Parathyroid adenoma (tissue), 2 donors: ENCODE measurements at regions not wholly inside any gene's neighbourhood (a gene's known extent, or its start where the extent isn't known, plus 50 kb on each side); places are given as distances from the start of the nearest gene placed in this dataset.

ENCODE experiments used
- H2AFZ ChIP-seq: fragments of 300-600 bp; sonication (generic); one replicate; pipeline ENCODE4 v1.7.0; 2017; ENCODE audit warnings: antibody characterized with exemption, mild to moderate bottlenecking
- H3K27ac ChIP-seq: fragments of 300-600 bp; sonication (generic); one replicate; pipeline ENCODE4 v1.7.0; 2017
- H3K27me3 ChIP-seq: fragments of 300-600 bp; sonication (generic); one replicate; pipeline ENCODE4 v1.7.0; 2017; ENCODE audit warnings: low read length; ENCODE audit not compliant: control insufficient read depth, insufficient read depth
- H3K36me3 ChIP-seq: fragments of 300-600 bp; sonication (generic); one replicate; pipeline ENCODE4 v1.7.0; 2017; ENCODE audit warnings: low read length; ENCODE audit not compliant: control insufficient read depth, insufficient read depth
- H3K4me1 ChIP-seq: fragments of 300-600 bp; sonication (generic); one replicate; pipeline ENCODE4 v1.7.0; 2017; ENCODE audit warnings: control low read depth
- H3K4me2 ChIP-seq: fragments of 300-600 bp; sonication (generic); one replicate; pipeline ENCODE4 v1.7.0; 2017; ENCODE audit warnings: low read length
- H3K4me3 ChIP-seq: fragments of 300-600 bp; sonication (generic); one replicate; pipeline ENCODE4 v1.7.0; 2017; ENCODE audit warnings: low read depth, low read length
- H3K79me2 ChIP-seq: fragments of 300-600 bp; sonication (generic); one replicate; pipeline ENCODE4 v1.7.0; 2017; ENCODE audit warnings: control low read depth
- H3K9ac ChIP-seq: fragments of 300-600 bp; sonication (generic); one replicate; pipeline ENCODE4 v1.7.0; 2017; ENCODE audit warnings: mild to moderate bottlenecking
- H3K9me3 ChIP-seq: fragments of 300-600 bp; sonication (generic); one replicate; pipeline ENCODE4 v1.7.0; 2017; ENCODE audit warnings: low read length; ENCODE audit not compliant: control insufficient read depth
- CTCF ChIP-seq: fragments of 300-600 bp; sonication (generic); IDR thresholded peaks from one replicate; pipeline ENCODE4 v1.7.0; 2017; ENCODE audit warnings: antibody characterized with exemption, mild to moderate bottlenecking
- donor health status: primary hyperparathyroidism.

GRCh38 chr20:11234608-11235007 lies 560.8 kb upstream of the JAG1 start:
- no peak overlapping the region for H3K4me3 ChIP-seq
- no peaks in the 10 kb centered on the region for H3K27me3 ChIP-seq
- H3K79me2 ChIP-seq: no peaks in the 10 kb centered on the region
- H2AFZ ChIP-seq: peak overlapping the region; percentile 23
- no peaks in the 10 kb centered on the region for H3K9me3 ChIP-seq
- H3K4me2 ChIP-seq: no peak overlapping the region
- TF ChIP-seq CTCF: no peak
- no peak overlapping the region for H3K9ac ChIP-seq
- H3K4me1 ChIP-seq: peaks cover 7% of the 10 kb centered on the region
- peak overlapping the region; percentile 4 for H3K27ac ChIP-seq
- H3K36me3 ChIP-seq: no peaks in the 10 kb centered on the region

GRCh38 chr20:11235058-11235457 lies 561.3 kb upstream of the JAG1 start:
- no peak overlapping the region for H3K4me2 ChIP-seq
- TF ChIP-seq CTCF: no peak
- no peak overlapping the region for H3K9ac ChIP-seq
- no peaks in the 10 kb centered on the region for H3K36me3 ChIP-seq
- no peaks in the 10 kb centered on the region for H3K79me2 ChIP-seq
- H3K27me3 ChIP-seq: no peaks in the 10 kb centered on the region
- H3K4me1 ChIP-seq: peaks cover 2% of the 10 kb centered on the region
- no peak overlapping the region for H2AFZ ChIP-seq
- no peaks in the 10 kb centered on the region for H3K9me3 ChIP-seq
- peak overlapping the region; percentile 4 for H3K27ac ChIP-seq
- no peak overlapping the region for H3K4me3 ChIP-seq

GRCh38 chr20:11242320-11242719 lies 568.5 kb upstream of the JAG1 start:
- Histone ChIP-seq H2AFZ (no peak overlapping the region), H3K4me1 (no peaks in the 10 kb centered on the region), H3K4me2 (no peak overlapping the region), H3K27ac (no peak overlapping the region), H3K4me3 (no peak overlapping the region), H3K9ac (no peak overlapping the region), H3K79me2 (no peaks in the 10 kb centered on the region), H3K36me3 (no peaks in the 10 kb centered on the region), H3K9me3 (no peaks in the 10 kb centered on the region), H3K27me3 (no peaks in the 10 kb centered on the region)
- no peak for TF ChIP-seq CTCF

- Histone ChIP-seq H3K4me2 (no peak overlapping the region), H3K27me3 (no peaks in the 10 kb centered on the region), H3K4me1 (no peaks in the 10 kb centered on the region), H3K9ac (no peak overlapping the region), H3K79me2 (no peaks in the 10 kb centered on the region), H3K36me3 (no peaks in the 10 kb centered on the region), H3K4me3 (no peak overlapping the region), H2AFZ (no peak overlapping the region), H3K9me3 (no peaks in the 10 kb centered on the region), H3K27ac (no peak overlapping the region)
- no peak for TF ChIP-seq CTCF
Measured at GRCh38 chr20:11245431-11245830, 571.6 kb upstream of the JAG1 start.

- no peaks in the 10 kb centered on the region for H3K79me2 ChIP-seq
- no peak overlapping the region for H2AFZ ChIP-seq
- H3K27ac ChIP-seq: no peak overlapping the region
- no peak overlapping the region for H3K4me3 ChIP-seq
- H3K9me3 ChIP-seq: no peaks in the 10 kb centered on the region
- no peak overlapping the region for H3K4me2 ChIP-seq
- H3K36me3 ChIP-seq: no peaks in the 10 kb centered on the region
- H3K4me1 ChIP-seq: no peaks in the 10 kb centered on the region
- no peak overlapping the region for H3K9ac ChIP-seq
- H3K27me3 ChIP-seq: no peaks in the 10 kb centered on the region
- TF ChIP-seq CTCF: no peak
Measured at GRCh38 chr20:11246251-11246775, 572.5 kb upstream of the JAG1 start.
